ENCODE measurements at regions not wholly inside any gene's neighbourhood (a gene's known extent, or its start where the extent isn't known, plus 50 kb on each side); places are given as distances from the start of the nearest gene placed in this dataset.

- DNase-seq (ENCODE audit: low spot score) = no peak
- CTCF ChIA-PET (ENCODE audit: unreplicated experiment) = no interaction called here
- no peaks in the 10 kb centered on the region for H3K9me2 ChIP-seq (ENCODE audit: insufficient read depth, low read length)
- BruUV-seq (replicated peaks) = no TSS peak
- no peaks in the 10 kb centered on the region for H3K36me3 ChIP-seq (ENCODE audit: insufficient read depth, low read length)
- no peaks in the 10 kb centered on the region for H4K20me1 ChIP-seq (ENCODE audit: insufficient read depth, low read length)
- no peak overlapping the region for H3K4me2 ChIP-seq (ENCODE audit: low read length)
- H3K4me1 ChIP-seq (ENCODE audit: insufficient read depth, low read length, poor library complexity, severe bottlenecking) = no peaks in the 10 kb centered on the region
- no peaks in the 10 kb centered on the region for H3K9me3 ChIP-seq (ENCODE audit: low read length)
- H3K79me2 ChIP-seq (ENCODE audit: insufficient read depth, low read depth, low read length) = no peaks in the 10 kb centered on the region
- intact Hi-C loops (cut with micrococcal nuclease; ENCODE audit: unreplicated experiment) = no loop called here
- TF ChIP-seq EZH2phosphoT487 (IDR thresholded peaks at IDR 0.05; ENCODE audit: borderline replicate concordance, low read depth, low read length) (no peak), CTCF (conservative IDR thresholded peaks at IDR 0.05; ENCODE audit: low read length) (no peak)
- POLR2A ChIA-PET = no interaction called here
- H3K4me3 ChIP-seq (ENCODE audit: low read depth, low read length, poor library complexity, severe bottlenecking) = no peak overlapping the region
- H2AFZ ChIP-seq (ENCODE audit: low read length) = no peak overlapping the region
- no peak overlapping the region for H3K27ac ChIP-seq (ENCODE audit: low read depth, low read length, poor library complexity, severe bottlenecking)
These were observed 447.9 kb downstream of the XIRP2 start for GRCh38 chr2:167336213-167336612.

- Histone ChIP-seq H3K36me3 (ENCODE audit: insufficient read depth, low read length) (no peaks in the 10 kb centered on the region), H2AFZ (ENCODE audit: low read length) (no peak overlapping the region), H3K4me2 (ENCODE audit: low read length) (no peak overlapping the region), H3K9me3 (ENCODE audit: low read length) (no peaks in the 10 kb centered on the region), H3K27ac (ENCODE audit: low read depth, low read length, poor library complexity, severe bottlenecking) (no peak overlapping the region), H4K20me1 (ENCODE audit: insufficient read depth, low read length) (no peaks in the 10 kb centered on the region), H3K4me3 (ENCODE audit: low read depth, low read length, poor library complexity, severe bottlenecking) (no peak overlapping the region), H3K79me2 (ENCODE audit: insufficient read depth, low read depth, low read length) (no peaks in the 10 kb centered on the region), H3K9me2 (ENCODE audit: insufficient read depth, low read length) (no peaks in the 10 kb centered on the region), H3K4me1 (ENCODE audit: insufficient read depth, low read length, poor library complexity, severe bottlenecking) (no peaks in the 10 kb centered on the region)
- intact Hi-C loops (cut with micrococcal nuclease; ENCODE audit: unreplicated experiment) = no loop called here
- TF ChIP-seq CTCF (conservative IDR thresholded peaks at IDR 0.05; ENCODE audit: low read length) (no peak), EZH2phosphoT487 (IDR thresholded peaks at IDR 0.05; ENCODE audit: borderline replicate concordance, low read depth, low read length) (no peak)
- CTCF ChIA-PET (ENCODE audit: unreplicated experiment) = no interaction called here
- no TSS peak for BruUV-seq (replicated peaks)
- no peak for DNase-seq (ENCODE audit: low spot score)
- POLR2A ChIA-PET = no interaction called here
These were observed 447.3 kb downstream of the XIRP2 start for GRCh38 chr2:167335541-167335992.

GRCh38 chr2:167334146-167334742 lies 446.0 kb downstream of the XIRP2 start:
- CTCF ChIA-PET (ENCODE audit: unreplicated experiment) = no interaction called here
- no TSS peak for BruUV-seq (replicated peaks)
- TF ChIP-seq CTCF (conservative IDR thresholded peaks at IDR 0.05; ENCODE audit: low read length) (no peak), EZH2phosphoT487 (IDR thresholded peaks at IDR 0.05; ENCODE audit: borderline replicate concordance, low read depth, low read length) (no peak)
- Histone ChIP-seq H3K9me3 (ENCODE audit: low read length) (no peaks in the 10 kb centered on the region), H2AFZ (ENCODE audit: low read length) (no peak overlapping the region), H3K4me2 (ENCODE audit: low read length) (no peak overlapping the region), H4K20me1 (ENCODE audit: insufficient read depth, low read length) (no peaks in the 10 kb centered on the region), H3K27ac (ENCODE audit: low read depth, low read length, poor library complexity, severe bottlenecking) (no peak overlapping the region), H3K36me3 (ENCODE audit: insufficient read depth, low read length) (no peaks in the 10 kb centered on the region), H3K4me1 (ENCODE audit: insufficient read depth, low read length, poor library complexity, severe bottlenecking) (no peaks in the 10 kb centered on the region), H3K79me2 (ENCODE audit: insufficient read depth, low read depth, low read length) (no peaks in the 10 kb centered on the region), H3K9me2 (ENCODE audit: insufficient read depth, low read length) (no peaks in the 10 kb centered on the region), H3K4me3 (ENCODE audit: low read depth, low read length, poor library complexity, severe bottlenecking) (no peak overlapping the region)
- POLR2A ChIA-PET = no interaction called here
- no peak for DNase-seq (ENCODE audit: low spot score)
- intact Hi-C loops (cut with micrococcal nuclease; ENCODE audit: unreplicated experiment) = no loop called here
